ENCODE measurements at regions not wholly inside any gene's neighbourhood (a gene's known extent, or its start where the extent isn't known, plus 50 kb on each side); places are given as distances from the start of the nearest gene placed in this dataset.

- POLR2A ChIA-PET, result no interaction called here
- Histone ChIP-seq H3K79me2 (ENCODE audit: insufficient read depth) (no peaks in the 10 kb centered on the region), H3K9me2 (no peaks in the 10 kb centered on the region), H3K4me1 (ENCODE audit: control insufficient read depth in 1 of 2, insufficient read depth in 2 of 2, low read depth in 1 of 2, low read length in 1 of 2) (no peaks in the 10 kb centered on the region; a peak in 1 of 4 replicates), H3K4me2 (no peak overlapping the region), H3K27ac (ENCODE audit: low read depth in 2 of 2, low read length in 1 of 2) (no peak overlapping the region), H3F3A (replicated peaks; ENCODE audit: insufficient read depth) (no peaks in the 10 kb centered on the region), H3K9me3 (no peaks in the 10 kb centered on the region), H3K27me3 (ENCODE audit: insufficient read depth) (no peaks in the 10 kb centered on the region), H3K9ac (no peak overlapping the region), H2AFZ (ENCODE audit: low read depth) (no peak overlapping the region), H3K36me3 (replicated peaks in 1 of 2; ENCODE audit: control insufficient read depth in 1 of 2, insufficient read depth in 2 of 2, low read length in 1 of 2) (no peaks in the 10 kb centered on the region), H3K4me3 (ENCODE audit: low read depth in 2 of 2, low read length in 1 of 2) (no peak overlapping the region), H4K20me1 (ENCODE audit: insufficient read depth) (no peaks in the 10 kb centered on the region)
- WGBS (ENCODE audit: low lambda C conversion rate), result 94% methylated on average over 4 of the region's 4 CpGs
- TF ChIP-seq CTCF (IDR thresholded peaks at IDR 0.05) (no peak), SIN3A (IDR thresholded peaks at IDR 0.05; ENCODE audit: borderline replicate concordance, low read depth, low read length) (no peak), CHD2 (IDR thresholded peaks at IDR 0.05; ENCODE audit: low read length, partially characterized antibody) (no peak), MXI1 (IDR thresholded peaks at IDR 0.05; ENCODE audit: low read depth, low read length) (no peak), JUND (IDR thresholded peaks at IDR 0.05) (no peak), FOSL2 (IDR thresholded peaks at IDR 0.05; ENCODE audit: borderline replicate concordance, low read depth) (no peak), TCF12 (IDR thresholded peaks at IDR 0.05) (no peak), SMC3 (IDR thresholded peaks at IDR 0.05; ENCODE audit: low read depth, low read length) (no peak), ELF1 (IDR thresholded peaks at IDR 0.05) (no peak), TAF1 (IDR thresholded peaks at IDR 0.05; ENCODE audit: borderline replicate concordance, low read depth, low read length) (no peak), USF1 (IDR thresholded peaks at IDR 0.05; ENCODE audit: borderline replicate concordance, low read depth) (no peak), POLR2AphosphoS5 (IDR thresholded peaks at IDR 0.05; ENCODE audit: low read depth, low read length) (no peak), IRF3 (IDR thresholded peaks at IDR 0.05; ENCODE audit: low read depth, low read length) (no peak), ZBTB33 (IDR thresholded peaks at IDR 0.05; ENCODE audit: borderline replicate concordance, low read depth) (no peak), RAD21 (IDR thresholded peaks at IDR 0.05; ENCODE audit: low read length) (no peak), RCOR1 (IDR thresholded peaks at IDR 0.05; ENCODE audit: low read length) (no peak)
- DNase-seq, result no peak
- CTCF ChIA-PET, result no interaction called here
Observed at GRCh38 chr10:110432814-110433565, 64.7 kb upstream of the DUSP5 start.
